ELR (cell line): ENCODE measurements at regions not wholly inside any gene's neighbourhood (a gene's known extent, or its start where the extent isn't known, plus 50 kb on each side); places are given as distances from the start of the nearest gene placed in this dataset.
"Not testable (repeated sequence)": the region's sequence is repeated elsewhere in the genome, so short reads cannot be mapped to it uniquely, and the experiment has no call there.

Experiments used
- DNase-seq: peaks from one replicate; pipeline ENCODE4 v3.0.0-alpha.2; 2015; ENCODE audit warnings: low read depth

DNA sequence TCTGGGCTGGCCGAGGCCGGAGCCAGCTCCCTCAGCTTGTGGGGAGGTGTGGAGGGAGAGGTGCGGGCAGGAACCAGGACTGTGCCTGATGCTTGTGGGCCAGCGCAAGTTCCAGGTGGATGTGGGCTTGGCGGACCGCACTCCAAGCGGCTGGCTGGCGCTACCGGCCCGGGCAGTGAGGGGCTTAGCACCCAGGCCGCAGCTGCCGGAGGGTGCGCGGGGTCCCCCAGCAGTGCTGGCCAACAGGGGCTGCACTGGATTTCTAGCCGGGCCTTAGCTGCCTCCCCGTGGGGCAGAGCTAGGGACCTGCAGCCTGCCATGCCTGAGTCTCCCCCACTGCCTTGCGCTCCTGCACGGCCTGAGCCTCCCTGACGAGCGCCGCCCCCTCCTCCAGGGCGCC, 242.8 kb downstream of the CCSER2 start:
- DNase-seq = no peak

DNA sequence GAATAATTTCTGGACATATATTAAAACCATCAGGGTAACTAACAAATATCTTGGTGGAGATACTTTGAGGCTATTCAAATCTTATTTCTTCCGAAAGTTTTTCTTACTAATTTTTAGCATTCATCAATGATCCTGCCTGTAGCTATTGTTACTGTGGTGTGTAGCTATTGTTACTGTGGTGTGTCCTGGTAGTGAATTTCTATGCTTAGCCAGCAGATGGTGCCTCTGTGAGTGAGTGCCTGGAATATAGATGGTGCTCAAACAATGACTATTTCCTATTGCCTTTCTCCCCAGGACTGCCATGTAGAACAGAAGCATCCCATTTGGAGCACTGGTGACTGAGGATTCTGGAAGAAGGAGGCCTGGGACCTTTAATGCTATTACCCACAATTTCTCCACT, 245.7 kb downstream of the CCSER2 start:
- DNase-seq = peak; percentile 6

DNA sequence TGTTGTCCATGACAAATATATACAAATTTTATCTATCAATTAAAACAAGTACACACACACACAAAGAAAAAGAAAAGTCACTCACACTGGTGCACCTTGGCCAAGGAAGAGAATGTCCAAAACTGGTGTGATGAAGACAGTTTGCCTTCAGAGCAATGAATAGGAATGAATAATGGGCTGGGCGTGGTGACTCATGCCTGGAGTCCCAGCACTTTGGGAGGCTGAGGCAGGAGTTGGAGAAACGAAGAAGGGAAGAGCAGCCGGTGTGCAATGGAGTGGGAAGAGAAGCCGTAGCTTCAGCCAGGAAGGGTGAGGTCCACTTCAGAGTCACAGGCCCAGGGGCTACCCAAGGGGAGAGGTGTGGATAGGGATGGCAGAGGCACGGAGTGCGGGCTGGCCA, 253.6 kb downstream of the CCSER2 start:
- DNase-seq = no peak

DNA sequence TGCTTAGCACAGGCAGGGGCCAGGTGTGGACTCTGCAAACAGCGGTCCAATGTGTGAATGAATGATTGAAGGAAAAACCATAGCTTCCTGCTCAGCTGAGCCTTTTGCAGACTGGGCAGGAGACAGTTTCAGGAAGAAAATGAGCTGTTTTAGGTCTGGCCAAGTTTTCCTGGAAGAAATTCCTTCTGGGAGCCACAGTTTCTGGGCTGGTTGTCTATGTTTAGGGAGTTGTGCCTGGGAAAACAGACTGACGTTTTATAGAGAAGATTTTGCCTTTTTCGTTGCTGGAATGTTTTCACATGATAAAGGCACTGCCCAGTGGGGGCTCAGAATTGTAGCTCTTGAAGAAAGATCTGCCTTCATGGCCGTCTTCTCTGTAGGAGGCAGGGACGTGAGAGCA, 255.1 kb downstream of the CCSER2 start:
- DNase-seq = no peak

DNA sequence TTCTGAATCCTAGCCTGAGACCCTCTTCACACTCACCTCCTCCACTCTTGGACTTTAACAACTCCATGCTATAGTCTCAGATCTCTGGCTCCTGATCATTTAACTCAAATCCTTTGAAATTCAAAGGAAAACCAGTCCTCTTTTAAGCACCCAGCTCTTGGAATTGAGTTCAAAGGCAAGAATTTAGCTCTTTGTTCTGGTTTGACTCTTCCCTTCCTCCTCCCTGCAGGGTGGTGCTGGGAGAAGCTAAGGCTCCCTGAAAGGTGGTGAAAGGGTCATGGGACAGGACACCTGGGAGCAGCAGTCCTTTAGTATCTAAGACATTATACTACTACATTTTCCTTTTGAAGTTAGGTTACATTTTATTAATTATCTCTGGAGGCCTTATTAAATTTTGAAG, 259.4 kb downstream of the CCSER2 start:
- DNase-seq = no peak

DNA sequence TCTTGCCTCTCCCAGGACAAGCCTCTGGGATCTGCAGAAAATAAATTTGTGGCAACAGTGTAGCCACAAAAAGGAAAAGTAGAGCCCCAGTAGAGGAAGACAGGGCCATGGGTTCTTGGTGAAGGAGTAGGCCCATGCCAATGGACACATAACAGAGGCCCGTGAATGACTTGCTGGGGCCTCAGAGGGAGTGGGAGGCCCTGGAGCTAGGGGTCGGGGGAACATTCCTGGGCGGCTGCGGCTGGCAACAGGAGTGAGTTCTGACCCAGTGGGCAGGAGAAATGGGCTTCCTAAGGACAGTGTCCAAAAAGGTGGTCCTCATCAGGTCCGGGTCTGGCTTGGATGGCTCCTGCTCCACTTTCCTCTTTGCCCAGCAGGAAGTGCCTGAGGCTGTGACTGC, 260.0 kb downstream of the CCSER2 start:
- no peak for DNase-seq

DNA sequence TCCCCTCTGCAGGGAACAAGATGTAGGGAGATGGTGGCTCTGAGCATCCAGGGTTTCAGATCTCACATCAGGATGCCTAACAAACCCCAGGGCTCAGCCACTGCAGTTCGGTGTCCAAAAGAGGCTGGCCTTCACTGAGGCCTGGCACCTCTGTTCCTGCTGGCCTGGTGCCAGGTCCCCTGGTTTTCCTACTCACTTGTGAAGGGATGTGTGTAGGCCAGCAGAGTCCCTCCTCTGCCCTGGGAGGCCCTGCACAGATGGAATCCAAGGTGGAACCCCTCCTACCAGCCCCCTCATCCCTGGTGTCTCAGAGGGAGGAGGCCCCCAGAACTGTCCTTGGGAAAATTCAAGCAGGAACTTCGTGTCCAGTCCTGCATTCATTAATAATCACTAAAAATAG, 260.6 kb downstream of the CCSER2 start:
- DNase-seq = no peak

DNA sequence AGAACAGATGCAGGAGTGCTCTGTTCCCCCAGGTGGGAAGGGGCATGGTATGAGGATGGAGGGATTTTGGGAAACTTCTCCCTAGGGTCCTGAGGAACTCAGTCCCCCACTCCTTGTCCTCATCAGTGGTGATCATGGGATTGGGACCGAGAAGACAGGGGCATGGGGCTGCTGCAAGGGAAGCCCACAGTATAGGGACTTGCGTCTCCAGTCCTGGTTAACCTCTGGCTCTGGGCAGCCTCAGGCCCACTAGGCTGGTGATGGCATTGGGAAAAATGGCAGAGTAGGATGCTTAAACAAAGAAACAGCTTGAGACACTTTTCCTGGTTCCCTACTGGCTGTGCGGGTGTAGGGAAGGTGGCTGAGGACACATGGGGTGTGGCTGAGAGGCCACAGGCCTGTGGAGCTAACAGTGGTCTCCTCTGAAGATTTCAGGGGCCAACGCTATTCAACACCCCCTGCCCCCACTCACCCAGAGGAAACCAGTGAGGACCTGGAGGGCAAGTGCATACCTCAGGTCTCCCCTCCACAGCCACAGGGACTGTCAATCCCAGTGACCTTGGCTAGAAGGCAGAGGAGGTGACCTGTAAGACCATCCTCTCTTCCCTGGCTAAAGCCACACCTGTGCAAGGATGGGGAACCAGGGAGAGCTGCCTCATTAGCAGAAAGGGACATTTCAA, 261.3 kb downstream of the CCSER2 start:
- no peak for DNase-seq

DNA sequence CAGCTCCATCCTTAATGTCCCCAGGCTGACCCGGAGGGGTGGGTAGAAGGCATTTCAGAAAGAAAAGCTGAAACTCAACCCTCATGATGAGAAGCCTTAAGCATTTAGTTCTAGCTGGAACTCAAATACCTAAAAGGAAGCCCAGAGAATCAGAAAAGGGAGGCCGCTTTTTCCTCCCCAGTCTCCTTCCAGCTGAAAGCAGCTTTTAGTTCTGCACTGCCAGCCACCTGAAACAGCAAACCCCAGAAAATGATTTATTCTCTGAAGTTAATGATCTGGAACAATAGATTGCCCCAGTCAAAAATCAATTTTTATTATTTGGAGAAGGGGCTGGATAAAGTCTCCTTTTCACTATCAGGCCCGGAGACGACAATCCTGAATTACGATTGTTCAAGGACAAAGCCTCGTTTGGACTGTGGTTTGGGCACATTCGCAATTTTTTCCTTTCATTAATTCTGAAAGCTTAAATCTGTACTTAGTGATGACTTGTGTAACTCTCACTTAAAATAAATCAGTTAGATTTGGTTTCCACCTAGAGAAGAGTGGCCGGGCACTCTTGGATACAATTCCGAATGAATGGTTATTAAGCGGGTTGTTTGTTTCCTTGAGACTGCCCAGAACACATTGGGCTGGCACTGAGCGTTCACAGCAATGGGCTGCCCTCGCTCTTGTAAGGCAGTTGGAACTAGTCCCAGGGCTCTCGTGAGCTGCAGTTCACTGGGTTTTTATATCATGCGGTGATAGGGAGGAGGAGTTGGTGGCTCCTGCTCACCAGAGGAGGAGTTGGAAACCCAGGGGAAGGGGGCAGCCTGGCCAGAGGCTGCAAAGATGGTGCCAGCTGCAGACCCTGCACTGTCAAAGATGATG, 262.2 kb downstream of the CCSER2 start:
- DNase-seq = no peak

DNA sequence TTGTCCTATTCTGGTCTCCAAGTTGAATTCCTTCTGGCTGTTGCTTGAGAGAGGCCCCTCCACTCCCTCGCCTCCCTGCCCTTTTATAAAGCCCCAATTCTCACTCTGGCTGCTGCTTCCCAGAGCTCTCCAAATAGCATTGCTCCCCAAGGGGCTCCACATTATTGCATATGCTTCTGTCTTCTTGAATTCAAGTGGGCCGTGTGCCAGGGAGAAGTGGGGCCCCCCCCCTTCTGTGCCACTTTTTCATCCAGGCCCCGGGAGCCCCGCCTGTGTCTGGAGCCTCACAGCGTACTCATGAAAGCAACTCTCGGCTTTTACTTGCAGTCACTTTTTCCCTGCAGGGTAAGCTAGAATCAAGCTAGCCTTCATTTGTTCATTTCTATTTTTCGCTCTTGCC, 265.1 kb downstream of the CCSER2 start:
- DNase-seq = no peak

DNA sequence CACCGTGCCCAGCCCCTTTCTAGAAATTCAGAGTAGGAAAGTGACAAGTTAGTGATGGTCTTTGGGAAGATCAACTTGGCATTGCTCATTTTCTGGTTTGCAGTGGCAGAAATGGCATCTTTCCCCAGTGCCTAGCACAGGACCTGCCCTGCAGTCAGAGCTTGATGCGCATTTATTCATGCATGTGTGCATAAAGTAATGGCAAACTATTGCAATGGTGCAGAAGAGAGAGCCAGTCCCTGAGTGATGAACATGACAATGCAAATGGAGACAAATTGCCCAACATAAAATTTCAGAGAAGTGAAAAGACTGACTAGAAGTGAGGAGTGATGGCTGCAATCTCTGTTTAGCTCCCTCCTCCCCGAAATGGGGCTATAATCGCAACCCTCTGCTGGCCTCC, 268.2 kb downstream of the CCSER2 start:
- no peak for DNase-seq

DNA sequence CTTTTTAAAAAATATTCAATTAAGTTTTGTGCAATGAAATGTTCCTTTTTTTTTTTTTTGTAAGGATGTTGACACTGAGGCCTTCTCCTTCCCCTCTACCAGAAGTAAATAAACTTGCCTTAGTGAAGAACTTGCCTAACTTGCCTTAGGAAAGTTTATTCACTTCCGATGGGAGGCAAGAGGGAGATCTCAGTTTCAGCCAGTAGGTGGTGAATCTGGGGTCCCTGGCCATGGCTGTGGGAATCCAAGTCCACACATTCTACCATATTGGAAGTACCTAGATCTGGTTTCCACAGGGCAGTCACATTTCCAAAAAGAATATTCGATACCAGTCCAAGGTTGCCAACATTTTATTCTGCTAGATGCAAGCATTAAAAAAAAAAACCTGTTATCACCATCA, 270.9 kb downstream of the CCSER2 start:
- no peak for DNase-seq

DNA sequence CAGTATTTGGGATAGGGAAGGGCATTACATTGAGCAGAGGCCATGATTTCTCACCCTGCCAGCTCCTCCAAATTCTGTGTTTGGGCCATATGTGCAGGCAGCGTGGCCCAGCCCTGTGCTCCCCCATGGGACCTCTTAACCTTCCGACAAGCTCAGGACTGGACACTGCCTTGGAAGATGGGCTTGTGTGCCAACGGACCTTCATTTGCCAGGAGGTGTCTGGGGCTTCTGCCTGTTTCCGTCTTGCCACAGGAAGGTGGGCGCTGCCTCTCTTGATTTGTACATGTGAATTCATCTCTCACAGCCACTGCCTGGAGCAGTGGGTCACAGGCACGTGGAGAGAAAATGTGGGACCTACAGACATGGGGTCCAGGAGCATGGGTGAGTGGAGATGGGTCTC, 272.6 kb downstream of the CCSER2 start:
- DNase-seq = no peak

DNA sequence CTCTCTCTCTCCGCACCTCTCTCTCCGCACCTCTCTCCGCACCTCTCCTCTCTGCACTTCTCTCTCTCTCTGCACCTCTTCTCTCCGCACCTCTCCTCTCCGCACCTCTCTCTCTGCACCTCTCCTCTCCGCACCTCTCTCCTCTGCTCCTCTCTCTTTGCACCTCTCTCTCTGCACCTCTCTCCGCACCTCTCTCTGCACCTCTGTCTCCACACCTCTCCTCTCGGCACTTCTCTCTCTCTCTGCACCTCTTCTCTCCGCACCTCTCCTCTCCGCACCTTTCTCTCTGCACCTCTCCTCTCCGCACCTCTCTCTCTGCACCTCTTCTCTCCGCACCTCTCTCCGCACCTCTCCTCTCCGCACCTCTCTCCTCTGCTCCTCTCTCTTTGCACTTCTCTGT, 274.2 kb downstream of the CCSER2 start:
- DNase-seq = not testable (repeated sequence)

DNA sequence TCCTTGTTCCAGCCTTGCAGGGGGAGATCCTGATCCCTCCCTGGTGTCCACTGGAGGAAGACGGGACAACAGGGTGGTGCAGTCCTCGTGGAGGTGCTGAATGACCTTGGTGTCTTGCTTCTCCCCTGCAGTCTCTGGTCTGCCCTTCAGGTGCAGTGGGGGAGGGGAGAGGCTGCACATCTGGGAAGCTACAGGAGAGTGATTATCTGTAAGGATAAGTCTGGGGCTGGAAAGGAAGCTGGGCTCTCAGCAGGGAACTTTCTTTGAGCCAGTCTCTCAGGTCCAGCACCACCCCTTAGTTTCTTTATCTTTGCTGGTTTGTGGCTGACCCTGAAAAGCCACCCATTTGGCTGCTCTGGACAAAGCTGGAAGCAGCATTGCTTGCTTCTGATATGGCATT, 275.6 kb downstream of the CCSER2 start:
- DNase-seq = no peak

DNA sequence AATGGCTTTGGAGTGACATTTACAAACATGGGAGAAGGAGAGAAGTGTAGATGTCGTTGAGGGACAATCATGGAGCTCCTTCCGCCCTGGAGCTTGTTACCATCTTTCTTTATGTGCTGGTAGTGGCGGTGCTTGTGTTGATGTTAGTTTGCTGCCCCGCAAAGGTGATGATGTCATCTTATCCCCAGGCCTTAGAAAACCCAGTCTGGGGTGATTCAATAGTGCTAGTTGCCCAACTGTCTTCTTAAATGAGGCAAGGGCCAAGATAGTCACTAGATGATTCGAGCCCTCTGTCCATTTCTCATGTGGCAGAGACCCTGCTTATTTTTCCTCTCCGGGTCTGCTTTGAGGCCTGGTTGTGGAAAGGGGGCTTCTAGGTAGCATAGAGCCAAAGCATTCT, 277.4 kb downstream of the CCSER2 start:
- peak; percentile 18 for DNase-seq

DNA sequence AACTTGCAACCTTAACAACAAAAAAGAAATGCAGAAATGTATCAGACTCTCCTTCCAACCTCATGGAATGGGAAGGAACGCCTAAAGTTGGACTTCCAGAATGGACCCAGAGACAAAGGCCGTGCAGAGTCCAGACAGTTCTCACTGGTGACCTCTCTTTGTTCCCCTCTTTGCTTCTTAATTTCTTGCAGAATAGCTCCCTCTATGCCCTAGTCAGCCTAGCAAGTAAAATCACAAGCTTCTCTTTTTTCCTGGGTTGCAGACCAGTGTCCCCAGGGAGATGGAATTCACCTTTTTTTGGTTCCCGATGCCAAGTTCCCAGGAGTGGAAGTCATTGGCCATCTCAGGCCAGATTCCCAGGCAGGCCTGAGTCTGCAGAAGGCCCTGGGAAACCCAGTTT, 278.0 kb downstream of the CCSER2 start:
- DNase-seq = no peak

DNA sequence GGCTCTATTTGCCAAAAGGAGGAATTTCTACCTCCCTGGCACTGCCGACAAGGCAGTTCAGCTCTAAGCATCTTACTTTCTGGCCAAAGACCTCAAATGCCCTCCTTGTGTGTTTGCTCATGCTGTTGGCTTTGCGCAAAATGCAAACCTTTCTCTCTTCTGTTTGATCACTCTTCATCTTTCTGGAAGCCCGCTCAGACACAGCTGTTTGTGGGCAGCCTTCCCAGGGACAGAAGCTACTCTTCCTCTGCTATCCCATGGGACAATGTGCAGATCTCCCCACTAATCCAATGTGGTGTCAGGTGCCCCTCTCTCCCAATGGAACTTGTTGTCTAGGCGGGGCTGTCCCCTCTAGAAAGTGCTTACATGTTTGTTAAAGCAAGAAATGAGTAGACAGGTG, 278.7 kb downstream of the CCSER2 start:
- no peak for DNase-seq

DNA sequence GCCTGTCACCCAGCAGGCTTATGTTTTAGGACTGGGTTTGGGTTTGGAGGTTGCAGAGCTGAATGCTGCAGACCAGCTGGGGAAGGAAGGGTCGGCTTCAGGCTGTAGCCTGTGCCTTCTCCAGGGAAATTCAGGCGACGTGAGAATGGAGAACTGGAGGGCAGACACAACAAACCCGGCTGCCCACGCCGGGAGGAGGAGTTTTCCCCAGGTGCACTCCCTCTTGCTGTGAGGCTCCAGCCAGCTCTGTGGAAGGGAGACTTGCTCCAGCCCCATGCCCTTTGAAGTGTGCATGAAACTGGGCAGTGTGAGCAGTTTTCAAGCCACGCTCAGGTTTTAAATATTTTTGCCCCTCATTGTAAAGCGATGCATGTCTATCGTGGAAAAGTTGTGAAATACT, 279.1 kb downstream of the CCSER2 start:
- no peak for DNase-seq

DNA sequence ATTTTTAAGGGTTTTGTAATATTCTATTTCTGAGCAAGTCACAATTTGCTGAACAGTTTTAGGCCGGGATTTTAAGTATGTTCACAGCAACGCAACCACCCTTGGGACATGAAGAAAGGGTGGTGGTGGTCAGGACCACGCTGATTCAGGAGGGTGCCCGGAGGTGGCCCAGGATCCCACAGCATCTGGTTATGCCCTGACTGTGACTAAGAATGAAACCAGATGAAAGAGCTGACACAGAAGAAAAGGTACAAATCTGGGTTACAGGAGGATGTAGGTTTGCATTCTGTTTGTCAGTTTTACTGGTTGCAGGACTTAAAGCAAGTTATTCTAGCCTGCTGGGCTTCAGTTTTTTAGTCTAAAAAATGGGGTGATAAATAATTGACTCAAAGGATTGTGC, 279.7 kb downstream of the CCSER2 start:
- DNase-seq = no peak

DNA sequence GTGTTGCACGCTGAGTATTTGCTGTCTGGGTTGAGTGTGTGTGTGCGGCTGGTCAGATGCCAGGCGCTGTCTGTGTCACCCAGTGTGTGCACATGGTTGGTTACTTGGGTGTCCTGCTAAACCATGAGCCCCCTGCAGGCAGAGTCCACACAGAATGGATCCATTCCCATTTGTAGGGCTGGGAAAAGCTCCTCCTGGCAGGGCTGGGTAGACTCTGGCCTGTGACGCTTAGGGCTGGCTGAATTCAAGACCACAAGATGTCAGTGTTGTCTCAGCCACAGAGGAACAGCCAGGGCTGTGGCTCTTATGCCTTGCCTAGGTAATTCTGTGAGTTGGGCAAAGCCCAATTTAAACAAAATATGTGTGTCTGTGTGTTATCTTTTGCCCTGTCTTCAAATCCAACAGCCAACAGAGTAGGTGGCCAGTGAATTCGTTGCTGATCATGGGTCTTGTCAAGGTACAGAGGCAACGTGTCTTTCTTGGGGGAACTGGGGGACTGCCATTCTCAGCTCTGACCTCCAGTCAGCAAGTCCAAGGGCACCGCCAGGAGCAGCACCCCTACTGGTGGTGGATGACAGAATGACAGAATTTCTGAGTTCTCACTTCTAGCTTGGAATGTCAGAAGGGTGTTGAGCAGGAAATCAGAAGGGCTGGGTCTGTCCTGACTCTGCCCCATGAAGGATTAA, 285.1 kb downstream of the CCSER2 start:
- peak; percentile 38 for DNase-seq

DNA sequence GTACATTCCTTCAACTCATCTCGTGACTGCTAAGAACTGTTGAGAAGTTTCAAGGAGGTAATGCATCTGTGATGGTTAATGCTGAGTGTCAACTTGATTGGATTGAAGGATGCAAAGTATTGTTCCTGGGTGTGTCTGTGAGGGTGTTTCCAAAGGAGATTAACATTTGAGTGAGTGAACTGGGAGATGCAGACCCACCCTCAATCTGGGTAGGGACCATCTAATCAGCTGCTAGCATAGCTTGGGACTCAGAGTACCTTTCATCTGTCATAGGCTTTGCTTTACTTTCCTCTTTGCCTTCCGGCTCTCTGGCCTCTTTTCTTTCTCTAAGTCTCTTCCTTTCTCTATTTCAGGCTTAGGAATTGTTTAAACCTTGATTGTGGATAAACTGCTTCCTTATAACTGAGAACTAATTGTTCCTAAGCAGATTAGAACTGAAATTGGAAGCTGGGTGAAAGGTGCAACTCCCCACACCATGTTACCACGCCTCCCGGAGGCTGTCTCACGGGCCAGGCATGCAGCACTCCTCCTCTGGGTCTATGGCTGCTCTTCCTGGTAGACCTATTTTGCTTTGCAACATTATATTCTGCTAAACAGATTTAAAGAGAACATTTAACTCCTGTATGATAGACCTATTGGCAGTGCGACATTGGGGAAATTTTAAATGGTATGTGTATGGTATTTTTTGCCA, 298.2 kb downstream of the CCSER2 start:
- DNase-seq = no peak

DNA sequence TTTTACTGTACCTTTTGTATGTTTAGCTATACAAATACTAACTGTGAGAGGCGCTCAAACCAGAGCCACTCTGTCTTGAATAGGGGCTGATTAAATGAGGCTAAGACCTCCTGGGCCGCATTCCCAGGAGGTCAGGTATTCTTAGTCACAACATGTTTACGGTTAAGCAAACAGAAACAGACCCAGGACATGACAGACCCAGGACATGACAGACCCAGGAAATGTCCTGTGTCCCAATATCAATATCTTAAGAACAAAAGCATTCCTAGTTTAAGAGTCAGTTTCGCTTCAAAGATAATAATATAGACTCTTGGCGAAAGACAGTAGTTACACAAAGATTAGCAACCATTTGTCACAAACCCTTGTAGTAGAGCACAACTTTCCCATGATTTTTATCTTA, 304.5 kb downstream of the CCSER2 start:
- no peak for DNase-seq
